ENCODE measurements at regions not wholly inside any gene's neighbourhood (a gene's known extent, or its start where the extent isn't known, plus 50 kb on each side); places are given as distances from the start of the nearest gene placed in this dataset.

GRCh38 chr6:6775074-6775473 is 186.6 kb downstream of the LY86 start:
- TF ChIP-seq MAX (IDR thresholded peaks at IDR 0.05; ENCODE audit: low read depth): no peak
- TF ChIP-seq USF1 (IDR thresholded peaks at IDR 0.05; ENCODE audit: borderline replicate concordance, low read depth): no peak
- no peak for TF ChIP-seq RCOR1 (IDR thresholded peaks at IDR 0.05; ENCODE audit: low read length)
- TF ChIP-seq SIN3A (IDR thresholded peaks at IDR 0.05; ENCODE audit: borderline replicate concordance, low read depth, low read length): no peak
- TF ChIP-seq YY1 (IDR thresholded peaks at IDR 0.05; ENCODE audit: low read depth): no peak
- no peak for TF ChIP-seq CTCF (IDR thresholded peaks at IDR 0.05)
- no peak for TF ChIP-seq GABPA (IDR thresholded peaks at IDR 0.05; ENCODE audit: low read depth)
- TF ChIP-seq GATA2 (CRISPR knock-in tag; IDR thresholded peaks at IDR 0.05): no peak
- TF ChIP-seq PBX3 (IDR thresholded peaks at IDR 0.05): no peak
- H3K4me1 ChIP-seq (ENCODE audit: control insufficient read depth in 1 of 2, insufficient read depth in 2 of 2, low read depth in 1 of 2, low read length in 1 of 2): no peaks in the 10 kb centered on the region
- no peak overlapping the region for H2AFZ ChIP-seq (ENCODE audit: low read depth)
- H3K79me2 ChIP-seq (ENCODE audit: insufficient read depth): no peaks in the 10 kb centered on the region
- no peak overlapping the region for H3K9ac ChIP-seq
- no peaks in the 10 kb centered on the region for H3K27me3 ChIP-seq (ENCODE audit: insufficient read depth)
- H3K4me2 ChIP-seq: no peak overlapping the region
- no peak overlapping the region for H3K4me3 ChIP-seq (ENCODE audit: low read depth in 2 of 2, low read length in 1 of 2)
- no peak overlapping the region for H3K27ac ChIP-seq (ENCODE audit: low read depth in 2 of 2, low read length in 1 of 2)
- 26% methylated on average over 3 of the region's 3 CpGs for WGBS (ENCODE audit: low lambda C conversion rate)
- no peaks in the 10 kb centered on the region for H3K9me3 ChIP-seq
- CTCF ChIA-PET: no interaction called here
- no peaks in the 10 kb centered on the region for H3K36me3 ChIP-seq (replicated peaks in 1 of 2; ENCODE audit: control insufficient read depth in 1 of 2, insufficient read depth in 2 of 2, low read length in 1 of 2)
- no peaks in the 10 kb centered on the region for H4K20me1 ChIP-seq (ENCODE audit: insufficient read depth)
- no peak for DNase-seq
- no peaks in the 10 kb centered on the region for H3F3A ChIP-seq (replicated peaks; ENCODE audit: insufficient read depth)
- no peaks in the 10 kb centered on the region for H3K9me2 ChIP-seq
- POLR2A ChIA-PET: no interaction called here

- no peaks in the 10 kb centered on the region for H3F3A ChIP-seq (replicated peaks; ENCODE audit: insufficient read depth)
- no peak for TF ChIP-seq EZH2phosphoT487 (IDR thresholded peaks at IDR 0.05; ENCODE audit: borderline replicate concordance, low read depth)
- H3K36me3 ChIP-seq (replicated peaks in 1 of 2; ENCODE audit: control insufficient read depth in 1 of 2, insufficient read depth in 2 of 2, low read length in 1 of 2): no peaks in the 10 kb centered on the region
- no peak overlapping the region for H3K27ac ChIP-seq (ENCODE audit: low read depth in 2 of 2, low read length in 1 of 2)
- ChIA-PET POLR2A (no interaction called here), CTCF (no interaction called here)
- H3K9me2 ChIP-seq: no peaks in the 10 kb centered on the region
- H3K27me3 ChIP-seq (ENCODE audit: insufficient read depth): no peaks in the 10 kb centered on the region
- H3K9me3 ChIP-seq: no peaks in the 10 kb centered on the region
- no peaks in the 10 kb centered on the region; a peak in 1 of 4 replicates for H3K4me1 ChIP-seq (ENCODE audit: control insufficient read depth in 1 of 2, insufficient read depth in 2 of 2, low read depth in 1 of 2, low read length in 1 of 2)
- no peak overlapping the region for H3K9ac ChIP-seq
- no peaks in the 10 kb centered on the region for H4K20me1 ChIP-seq (ENCODE audit: insufficient read depth)
- H3K4me3 ChIP-seq (ENCODE audit: low read depth in 2 of 2, low read length in 1 of 2): no peak overlapping the region
- no peak for DNase-seq
- H3K79me2 ChIP-seq (ENCODE audit: insufficient read depth): no peaks in the 10 kb centered on the region
- 41% methylated on average over 10 of the region's 10 CpGs for WGBS (ENCODE audit: low lambda C conversion rate)
- H3K4me2 ChIP-seq: no peak overlapping the region
- H2AFZ ChIP-seq (ENCODE audit: low read depth): no peak overlapping the region
Measured at GRCh38 chr6:6780231-6780630, 191.7 kb downstream of the LY86 start.

Measured in SK-N-SH (cell line).